Activated B cell treated with CpG ODN at 0.5 μM for 24 hours (primary cell): ENCODE measurements at regions not wholly inside any gene's neighbourhood (a gene's known extent, or its start where the extent isn't known, plus 50 kb on each side); places are given as distances from the start of the nearest gene placed in this dataset.

Experiments used
- ATAC-seq: fragments of 200-7000 bp; cut with Tn5 transposase; one replicate; pipeline ENCODE4 v1.10.0; 2021; ENCODE audit warnings: low read depth, mild to moderate bottlenecking, moderate library complexity
- CTCF ChIA-PET: fragments of 350-600 bp; sonication (Branson Sonifier 250); formaldehyde crosslinking; loops from one replicate; lab custom pipeline; 2021; ENCODE audit warnings: antibody characterized with exemption; lab: Charles Lee
- POLR2A ChIA-PET: fragments of 350-600 bp; sonication (Branson Sonifier 250); formaldehyde crosslinking; loops from one replicate; lab custom pipeline; 2021; ENCODE audit warnings: antibody characterized with exemption; lab: Charles Lee
- DNase-seq: peaks from one replicate; pipeline ENCODE4 v3.0.0; 2022
- H3K27ac Mint-ChIP-seq: one replicate; pipeline ENCODE4 v1.8.0; 2020; ENCODE audit warnings: mixed read lengths
- H3K27me3 Mint-ChIP-seq: one replicate; pipeline ENCODE4 v1.8.0; 2021; ENCODE audit warnings: mixed read lengths
- H3K36me3 Mint-ChIP-seq: one replicate; pipeline ENCODE4 v1.8.0; 2021; ENCODE audit warnings: low read depth, mixed read lengths
- H3K4me1 Mint-ChIP-seq: one replicate; pipeline ENCODE4 v1.8.0; 2021; ENCODE audit warnings: mixed read lengths
- H3K4me3 Mint-ChIP-seq: one replicate; pipeline ENCODE4 v1.8.0; 2020; ENCODE audit warnings: mild to moderate bottlenecking, mixed read lengths
- H3K9me3 Mint-ChIP-seq: one replicate; pipeline ENCODE4 v1.8.0; 2020; ENCODE audit warnings: mixed read lengths
- CTCF ChIP-seq: fragments of 200-600 bp; IDR thresholded peaks from one replicate; pipeline ENCODE4 v1.8.0; 2022; ENCODE audit warnings: antibody characterized with exemption, mild to moderate bottlenecking
- intact Hi-C: fragments of 100-400 bp; cut with micrococcal nuclease; formaldehyde crosslinking; loops from one replicate; pipeline ENCODE4 v1.15.1; 2024

GRCh38 chr3:89698208-89698830 is 590.9 kb downstream of the EPHA3 start:
- DNase-seq (no peak), ATAC-seq (no peak)
- Mint-ChIP-seq H3K27me3 (no peaks in the 10 kb centered on the region), H3K9me3 (peaks cover 1% of the 10 kb centered on the region), H3K27ac (no peak overlapping the region), H3K4me1 (no peaks in the 10 kb centered on the region), H3K36me3 (no peaks in the 10 kb centered on the region), H3K4me3 (no peak overlapping the region)
- TF ChIP-seq CTCF = no peak
- intact Hi-C loops = no loop called here
- ChIA-PET POLR2A (no interaction called here), CTCF (no interaction called here)

- no peak for TF ChIP-seq CTCF
- H3K4me1 Mint-ChIP-seq = no peaks in the 10 kb centered on the region
- H3K27me3 Mint-ChIP-seq = no peaks in the 10 kb centered on the region
- no peak overlapping the region for H3K4me3 Mint-ChIP-seq
- intact Hi-C loops = no loop called here
- no peak overlapping the region for H3K27ac Mint-ChIP-seq
- ATAC-seq = no peak
- no peaks in the 10 kb centered on the region for H3K36me3 Mint-ChIP-seq
- CTCF ChIA-PET = no interaction called here
- peaks cover 3% of the 10 kb centered on the region for H3K9me3 Mint-ChIP-seq
- POLR2A ChIA-PET = no interaction called here
- DNase-seq = no peak
Observed at GRCh38 chr3:89699229-89699628, 591.8 kb downstream of the EPHA3 start.

- ChIA-PET CTCF (no interaction called here), POLR2A (no interaction called here)
- intact Hi-C loops = no loop called here
- no peak for DNase-seq
- Mint-ChIP-seq H3K9me3 (peaks cover 3% of the 10 kb centered on the region), H3K4me1 (no peaks in the 10 kb centered on the region), H3K4me3 (no peak overlapping the region), H3K27ac (no peak overlapping the region), H3K36me3 (no peaks in the 10 kb centered on the region), H3K27me3 (no peaks in the 10 kb centered on the region)
- no peak for ATAC-seq
- no peak for TF ChIP-seq CTCF
Observed at GRCh38 chr3:89699771-89700170, 592.4 kb downstream of the EPHA3 start.

GRCh38 chr3:89702404-89702803 is 595.0 kb downstream of the EPHA3 start:
- no peak for ATAC-seq

GRCh38 chr3:89713196-89713595 is 605.8 kb downstream of the EPHA3 start:
- TF ChIP-seq CTCF = no peak

More at GRCh38 chr3:89702404-89702803, 595.0 kb downstream of the EPHA3 start:
- ChIA-PET CTCF (no interaction called here), POLR2A (no interaction called here)
- no peaks in the 10 kb centered on the region for H3K27me3 Mint-ChIP-seq
- no peak overlapping the region for H3K27ac Mint-ChIP-seq
- no peak for DNase-seq
- no peak for TF ChIP-seq CTCF
- peaks cover 3% of the 10 kb centered on the region for H3K9me3 Mint-ChIP-seq
- no peak overlapping the region for H3K4me3 Mint-ChIP-seq
- intact Hi-C loops = no loop called here
- no peaks in the 10 kb centered on the region for H3K4me1 Mint-ChIP-seq
- no peaks in the 10 kb centered on the region for H3K36me3 Mint-ChIP-seq

More at GRCh38 chr3:89713196-89713595, 605.8 kb downstream of the EPHA3 start:
- ATAC-seq (no peak), DNase-seq (no peak)
- Mint-ChIP-seq H3K4me1 (no peaks in the 10 kb centered on the region), H3K9me3 (peaks cover 7% of the 10 kb centered on the region), H3K36me3 (no peaks in the 10 kb centered on the region), H3K27me3 (no peaks in the 10 kb centered on the region), H3K27ac (no peak overlapping the region), H3K4me3 (no peak overlapping the region)
- ChIA-PET CTCF (no interaction called here), POLR2A (no interaction called here)
- intact Hi-C loops = no loop called here
